22Rv1 (cell line): ENCODE measurements at regions not wholly inside any gene's neighbourhood (a gene's known extent, or its start where the extent isn't known, plus 50 kb on each side); places are given as distances from the start of the nearest gene placed in this dataset.

ENCODE experiments used
- H3K27ac ChIP-seq: fragments of 450-650 bp; 2 replicates; pipeline ENCODE4 v1.5.1; 2017
- ZFX ChIP-seq: fragments of 450-650 bp; IDR thresholded peaks from 2 replicates; pipeline ENCODE4 v1.6.1; 2017; ENCODE audit warnings: antibody characterized with exemption, borderline replicate concordance
- TF ChIP-seq, protein P1 (sequence below): fragments of 450-650 bp; IDR thresholded peaks from 2 replicates; pipeline ENCODE4 v1.5.1; 2017; ENCODE audit warnings: mild to moderate bottlenecking

DNA sequence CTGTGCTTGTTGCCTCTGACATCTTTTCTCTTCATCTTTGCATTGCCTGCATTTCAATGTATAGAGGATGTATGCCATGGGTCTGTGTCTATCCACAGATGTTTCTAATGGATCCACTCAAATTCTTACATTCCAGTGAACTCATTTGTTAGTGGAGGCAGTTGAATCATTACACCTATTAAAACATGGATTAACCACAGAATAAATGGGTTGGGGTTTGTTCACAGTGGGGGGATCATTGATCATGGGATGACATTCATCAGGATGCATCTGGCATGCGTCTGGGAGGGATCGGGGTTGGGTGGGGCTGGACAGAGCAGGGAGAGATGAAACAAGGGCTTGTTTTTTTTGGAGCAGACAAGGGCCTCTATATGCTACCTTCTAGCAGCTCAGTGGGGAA is 182.5 kb downstream of the RHOU start:
- no peak overlapping the region for H3K27ac ChIP-seq
- TF ChIP-seq, protein P1, sequence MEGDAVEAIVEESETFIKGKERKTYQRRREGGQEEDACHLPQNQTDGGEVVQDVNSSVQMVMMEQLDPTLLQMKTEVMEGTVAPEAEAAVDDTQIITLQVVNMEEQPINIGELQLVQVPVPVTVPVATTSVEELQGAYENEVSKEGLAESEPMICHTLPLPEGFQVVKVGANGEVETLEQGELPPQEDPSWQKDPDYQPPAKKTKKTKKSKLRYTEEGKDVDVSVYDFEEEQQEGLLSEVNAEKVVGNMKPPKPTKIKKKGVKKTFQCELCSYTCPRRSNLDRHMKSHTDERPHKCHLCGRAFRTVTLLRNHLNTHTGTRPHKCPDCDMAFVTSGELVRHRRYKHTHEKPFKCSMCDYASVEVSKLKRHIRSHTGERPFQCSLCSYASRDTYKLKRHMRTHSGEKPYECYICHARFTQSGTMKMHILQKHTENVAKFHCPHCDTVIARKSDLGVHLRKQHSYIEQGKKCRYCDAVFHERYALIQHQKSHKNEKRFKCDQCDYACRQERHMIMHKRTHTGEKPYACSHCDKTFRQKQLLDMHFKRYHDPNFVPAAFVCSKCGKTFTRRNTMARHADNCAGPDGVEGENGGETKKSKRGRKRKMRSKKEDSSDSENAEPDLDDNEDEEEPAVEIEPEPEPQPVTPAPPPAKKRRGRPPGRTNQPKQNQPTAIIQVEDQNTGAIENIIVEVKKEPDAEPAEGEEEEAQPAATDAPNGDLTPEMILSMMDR = no peak
- no peak for TF ChIP-seq ZFX

DNA sequence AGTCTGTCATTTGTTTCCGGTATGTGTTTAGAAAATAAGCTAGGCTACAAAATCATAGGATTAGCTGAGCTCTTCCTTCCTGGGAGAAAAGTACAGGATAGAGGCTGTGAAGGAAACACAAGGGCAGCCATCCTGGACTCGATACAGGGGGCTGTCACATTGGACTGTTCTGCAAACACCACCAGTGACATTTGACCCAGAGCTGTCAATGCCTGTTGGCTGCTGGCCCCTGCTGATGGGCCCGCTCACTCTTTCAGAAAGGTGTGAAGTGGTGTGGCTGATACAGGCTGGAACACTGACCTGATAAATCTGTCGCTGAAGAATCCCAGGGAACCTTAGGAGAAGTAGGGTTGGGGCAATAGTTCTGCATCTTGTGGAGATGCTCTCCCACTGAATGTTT is 183.1 kb downstream of the RHOU start:
- no peak overlapping the region for H3K27ac ChIP-seq
- no peak for TF ChIP-seq ZFX
- TF ChIP-seq, protein P1 = no peak

DNA sequence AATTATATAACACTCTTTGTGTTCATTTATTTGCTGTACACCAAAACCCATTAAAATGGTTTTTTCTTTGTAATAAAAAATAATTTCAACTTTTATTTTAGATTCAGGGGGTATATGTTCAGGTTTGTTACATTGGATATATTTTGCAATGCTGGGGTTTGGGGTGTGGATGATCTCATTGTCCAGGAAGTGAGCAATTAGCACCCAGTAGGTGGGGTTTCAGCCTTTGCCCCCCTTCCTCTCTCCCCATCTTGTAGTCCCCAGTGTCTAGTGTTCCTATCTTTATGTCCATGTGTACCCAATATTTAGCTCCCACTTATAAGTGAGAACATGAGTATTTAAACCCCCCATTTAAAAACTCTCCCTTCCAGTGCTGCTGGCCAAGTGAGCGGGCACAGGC is 184.6 kb downstream of the RHOU start:
- H3K27ac ChIP-seq = no peak overlapping the region
- TF ChIP-seq, protein P1 = no peak
- TF ChIP-seq ZFX = no peak

DNA sequence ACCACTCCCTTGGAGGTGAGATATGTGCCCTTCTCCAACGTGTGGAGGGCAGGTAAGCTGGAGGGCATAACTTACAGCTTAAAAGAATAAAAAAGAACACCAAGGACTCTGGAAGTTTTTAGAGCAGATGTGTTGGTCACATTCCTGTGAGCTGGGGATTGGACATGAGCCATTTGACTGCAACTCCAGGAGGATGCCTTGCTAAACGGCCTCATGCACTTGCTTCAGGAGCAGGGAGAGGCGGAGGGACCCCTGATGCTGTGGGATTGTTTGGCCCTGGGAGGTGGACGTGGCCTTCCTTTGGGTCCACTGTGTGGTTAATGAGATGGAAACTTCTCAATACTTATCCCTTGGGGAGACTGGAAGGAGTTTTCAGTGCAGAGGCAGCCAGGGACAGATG is 185.6 kb downstream of the RHOU start:
- H3K27ac ChIP-seq = no peak overlapping the region
- TF ChIP-seq, protein P1 = no peak
- no peak for TF ChIP-seq ZFX

DNA sequence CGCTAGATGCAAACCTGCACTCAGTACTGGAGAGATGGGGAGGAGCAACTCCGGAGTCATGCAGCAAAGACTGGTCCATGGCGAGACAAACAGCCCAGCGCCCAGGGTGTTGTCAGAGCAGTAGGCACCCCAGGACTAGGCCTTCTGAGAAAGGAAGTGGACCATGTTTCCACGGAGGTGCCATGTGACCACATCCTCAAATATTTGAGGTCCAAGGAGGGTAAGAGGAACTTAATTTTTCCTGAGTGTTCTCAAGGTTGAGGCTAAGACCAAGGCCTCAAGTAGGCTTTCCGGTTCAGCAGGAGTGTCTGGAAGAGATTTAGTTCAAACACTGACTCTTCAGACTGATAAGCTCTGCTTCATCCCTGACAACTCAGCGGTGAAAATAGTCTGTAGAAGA is 186.2 kb downstream of the RHOU start:
- H3K27ac ChIP-seq = no peak overlapping the region
- no peak for TF ChIP-seq ZFX
- TF ChIP-seq, protein P1 = no peak

DNA sequence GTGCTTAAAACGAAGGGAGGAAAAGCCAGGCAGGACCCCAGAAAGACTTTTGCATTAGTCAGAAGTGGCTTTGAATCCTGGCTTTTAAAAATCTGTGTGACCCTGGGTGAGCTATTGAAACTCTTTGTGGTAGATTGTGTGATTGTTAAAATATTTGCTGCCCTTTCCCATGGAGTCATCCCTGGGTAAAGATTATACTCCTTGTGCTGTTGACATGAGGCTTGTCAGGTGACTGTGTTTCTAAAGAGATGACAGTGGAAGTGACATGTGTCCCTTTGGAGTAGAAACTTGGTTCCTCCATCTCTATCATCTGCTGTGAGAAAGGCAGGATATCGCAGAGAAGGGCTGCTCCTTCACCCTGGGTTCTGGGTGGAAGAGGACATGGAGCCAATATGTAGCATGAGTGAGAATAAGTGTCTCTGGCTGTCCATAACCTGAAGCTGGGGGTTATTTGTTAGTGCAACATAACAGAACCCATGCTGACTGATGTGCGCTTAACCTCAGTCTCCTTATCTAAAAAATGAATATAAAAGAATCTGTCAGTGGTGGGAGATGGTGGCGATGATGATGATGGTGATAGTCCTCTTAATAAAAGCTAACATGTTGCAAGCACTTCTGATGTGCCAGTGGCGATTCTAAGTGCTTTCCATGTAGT is 187.6 kb downstream of the RHOU start:
- TF ChIP-seq, protein P1 = no peak
- no peak for TF ChIP-seq ZFX

DNA sequence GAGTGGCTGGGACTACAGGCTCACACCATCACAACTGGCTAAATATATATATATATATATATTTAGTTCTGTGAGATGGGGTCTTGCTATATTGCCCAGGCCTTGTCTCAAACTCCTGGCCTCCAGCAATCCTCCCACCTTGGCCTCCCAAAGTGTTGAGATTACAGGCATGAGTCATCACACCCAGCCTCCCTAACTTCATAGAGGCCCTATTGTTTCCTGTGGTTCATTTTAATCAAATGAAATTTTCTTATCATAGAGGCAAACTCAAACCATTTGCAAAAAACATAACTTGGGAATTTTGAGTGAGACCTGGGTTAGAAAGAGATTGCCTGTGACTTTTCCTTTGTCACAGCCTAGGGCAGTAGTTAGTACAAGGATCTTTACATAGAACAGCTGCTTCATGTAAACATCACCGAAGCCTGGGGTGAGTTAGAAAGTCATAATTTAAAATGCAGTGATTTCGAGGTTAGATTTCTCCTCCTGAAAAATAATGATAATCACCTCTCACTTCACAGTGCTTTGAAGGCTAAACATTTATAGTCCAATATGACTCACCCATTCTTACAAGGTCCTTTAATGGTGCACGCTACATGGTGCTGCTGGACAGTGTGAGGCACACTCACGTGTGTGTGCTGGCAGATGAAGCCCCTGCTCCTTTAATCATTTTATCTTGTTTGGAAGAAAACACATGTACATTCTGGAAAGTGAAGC is 188.9 kb downstream of the RHOU start:
- TF ChIP-seq, protein P1 = no peak
- no peak for TF ChIP-seq ZFX
- H3K27ac ChIP-seq = no peak overlapping the region

More for the DNA sequence above, 187.6 kb downstream of the RHOU start:
- no peak overlapping the region for H3K27ac ChIP-seq
